ENCODE measurements at regions not wholly inside any gene's neighbourhood (a gene's known extent, or its start where the extent isn't known, plus 50 kb on each side); places are given as distances from the start of the nearest gene placed in this dataset.

- no peak for ATAC-seq (replicated peaks)
Measured at GRCh38 chr1:229022595-229023333, 248.1 kb upstream of the RAB4A start.

GRCh38 chr1:229023651-229024300, 247.1 kb upstream of the RAB4A start:
- no peaks in the 10 kb centered on the region for H3K9me3 Mint-ChIP-seq
- ATAC-seq (replicated peaks): no peak
- H3K27me3 Mint-ChIP-seq: no peaks in the 10 kb centered on the region
- DNase-seq: no peak
- no peak overlapping the region for H3K4me3 Mint-ChIP-seq
- no peak overlapping the region for H3K27ac Mint-ChIP-seq
- no peaks in the 10 kb centered on the region for H3K36me3 Mint-ChIP-seq (ENCODE audit: insufficient read depth)
- H3K4me1 Mint-ChIP-seq (ENCODE audit: low read depth in 2 of 2): peaks cover 11 to 15% of the 10 kb centered on the region in 2 donors

More at GRCh38 chr1:229022595-229023333, 248.1 kb upstream of the RAB4A start:
- Mint-ChIP-seq H3K9me3 (no peaks in the 10 kb centered on the region), H3K4me3 (no peak overlapping the region), H3K27me3 (no peaks in the 10 kb centered on the region), H3K27ac (no peak overlapping the region), H3K4me1 (ENCODE audit: low read depth in 2 of 2) (peaks cover 10 to 13% of the 10 kb centered on the region in 2 donors), H3K36me3 (ENCODE audit: insufficient read depth) (no peaks in the 10 kb centered on the region)
- DNase-seq: no peak

DNA sequence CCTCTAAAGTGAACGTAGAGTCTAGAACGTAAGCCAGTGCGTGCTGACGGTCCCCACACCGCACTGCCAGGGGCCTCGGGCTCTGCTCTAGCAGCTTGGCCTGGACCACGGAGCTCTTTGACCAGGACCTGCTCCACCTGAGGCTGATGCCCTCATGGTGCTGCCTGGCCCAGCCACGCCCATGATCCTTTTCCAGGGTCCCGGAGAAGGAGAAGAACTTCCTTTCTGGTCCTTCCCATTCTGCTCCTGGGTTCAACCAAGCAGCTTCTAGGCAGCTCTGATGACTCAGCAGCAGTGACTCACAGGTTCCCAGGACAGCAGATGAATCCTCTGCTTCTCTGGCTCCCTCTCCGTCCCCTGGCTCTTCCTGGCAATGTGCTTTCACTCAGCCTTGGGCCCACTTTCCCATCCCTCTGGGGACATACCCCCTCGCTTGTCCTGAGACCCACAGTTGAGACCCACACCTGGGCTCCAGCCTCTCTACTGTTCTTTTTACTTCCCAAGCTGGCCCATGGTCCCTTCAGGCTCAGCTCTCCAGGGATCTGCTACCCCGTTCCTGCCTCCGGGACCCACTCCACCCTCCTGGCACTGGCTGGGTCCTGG, 246.3 kb upstream of the RAB4A start:
- DNase-seq (no peak), ATAC-seq (replicated peaks) (no peak)
- H3K4me1 Mint-ChIP-seq (ENCODE audit: low read depth in 2 of 2): peaks cover 11 to 15% of the 10 kb centered on the region in 2 donors
- H3K36me3 Mint-ChIP-seq (ENCODE audit: insufficient read depth): no peaks in the 10 kb centered on the region
- H3K27ac Mint-ChIP-seq: no peak overlapping the region
- no peaks in the 10 kb centered on the region for H3K9me3 Mint-ChIP-seq
- no peaks in the 10 kb centered on the region for H3K27me3 Mint-ChIP-seq
- no peak overlapping the region for H3K4me3 Mint-ChIP-seq

DNA sequence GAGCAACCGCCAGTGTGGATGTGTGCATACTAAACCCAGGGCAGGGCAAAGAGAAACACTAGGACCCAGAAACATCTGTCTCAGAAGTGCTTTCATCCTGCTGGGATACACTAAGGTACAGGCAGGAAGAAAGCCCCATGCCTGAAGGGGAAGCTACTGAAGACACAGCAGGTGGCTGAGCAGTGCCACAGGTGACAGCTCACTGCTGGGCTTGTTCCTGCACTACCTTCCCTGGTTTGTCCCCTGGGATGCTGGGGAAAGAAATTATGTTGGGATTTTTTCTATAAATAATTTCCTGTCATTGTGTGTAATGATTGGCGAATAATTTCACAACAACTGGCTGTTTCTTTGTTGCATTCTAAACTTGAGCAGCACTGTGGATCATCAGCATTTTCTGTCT, 245.3 kb upstream of the RAB4A start:
- no peak overlapping the region for H3K27ac Mint-ChIP-seq
- no peak overlapping the region for H3K4me3 Mint-ChIP-seq
- no peaks in the 10 kb centered on the region for H3K27me3 Mint-ChIP-seq
- no peaks in the 10 kb centered on the region for H3K9me3 Mint-ChIP-seq
- DNase-seq (no peak), ATAC-seq (replicated peaks) (no peak)
- no peaks in the 10 kb centered on the region for H3K36me3 Mint-ChIP-seq (ENCODE audit: insufficient read depth)
- H3K4me1 Mint-ChIP-seq (ENCODE audit: low read depth in 2 of 2): peaks cover 11 to 15% of the 10 kb centered on the region in 2 donors

DNA sequence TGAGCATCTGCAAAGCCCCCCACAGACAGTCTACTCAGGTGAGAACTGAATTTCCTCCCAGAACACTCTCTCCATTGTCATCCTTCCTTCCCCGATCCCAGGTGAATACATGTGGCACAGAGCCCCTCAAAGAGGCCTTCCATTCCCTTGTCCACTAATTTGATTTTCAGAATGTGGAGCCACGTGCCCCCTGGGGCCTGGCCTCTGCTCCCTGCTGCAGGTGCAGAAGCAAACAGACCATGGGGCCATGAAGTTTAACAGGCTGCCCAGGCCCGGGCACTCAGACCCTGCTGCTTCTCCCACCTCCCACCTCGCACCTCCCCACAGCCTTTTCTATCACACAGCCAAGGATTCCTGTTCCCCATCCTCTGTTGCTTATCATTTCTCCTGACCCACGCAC, 243.8 kb upstream of the RAB4A start:
- no peaks in the 10 kb centered on the region for H3K27me3 Mint-ChIP-seq
- peaks cover 18 to 20% of the 10 kb centered on the region in 2 donors for H3K4me1 Mint-ChIP-seq (ENCODE audit: low read depth in 2 of 2)
- ATAC-seq (replicated peaks) (no peak), DNase-seq (no peak)
- no peaks in the 10 kb centered on the region for H3K36me3 Mint-ChIP-seq (ENCODE audit: insufficient read depth)
- peak overlapping the region; percentile 94 to 97 for H3K27ac Mint-ChIP-seq
- H3K9me3 Mint-ChIP-seq: no peaks in the 10 kb centered on the region
- H3K4me3 Mint-ChIP-seq: peak overlapping the region; percentile 76 to 80

- Mint-ChIP-seq H3K9me3 (no peaks in the 10 kb centered on the region), H3K27me3 (no peaks in the 10 kb centered on the region), H3K27ac (peak overlapping the region; percentile 94 to 97), H3K4me3 (peak overlapping the region; percentile 76 to 80), H3K36me3 (ENCODE audit: insufficient read depth) (no peaks in the 10 kb centered on the region), H3K4me1 (ENCODE audit: low read depth in 2 of 2) (peaks cover 24 to 25% of the 10 kb centered on the region in 2 donors)
- DNase-seq: peak in 2 of 3 experiments; percentile 13 to 20
- peak; percentile 83 for ATAC-seq (replicated peaks)
Measured at GRCh38 chr1:229027622-229028182, 243.2 kb upstream of the RAB4A start.

- Mint-ChIP-seq H3K9me3 (no peaks in the 10 kb centered on the region), H3K4me3 (no peak overlapping the region), H3K36me3 (ENCODE audit: insufficient read depth) (no peaks in the 10 kb centered on the region), H3K4me1 (ENCODE audit: low read depth in 2 of 2) (peaks cover 32 to 33% of the 10 kb centered on the region in 2 donors), H3K27ac (peak overlapping the region; percentile 38 to 94), H3K27me3 (no peaks in the 10 kb centered on the region)
- ATAC-seq (replicated peaks) (no peak), DNase-seq (no peak)
Measured at GRCh38 chr1:229028544-229028943, 242.4 kb upstream of the RAB4A start.

GRCh38 chr1:229028987-229029878, 241.7 kb upstream of the RAB4A start:
- no peaks in the 10 kb centered on the region for H3K36me3 Mint-ChIP-seq (ENCODE audit: insufficient read depth)
- H3K27ac Mint-ChIP-seq: peak overlapping the region; percentile 38 to 71
- peaks cover 38 to 40% of the 10 kb centered on the region in 2 donors for H3K4me1 Mint-ChIP-seq (ENCODE audit: low read depth in 2 of 2)
- no peak overlapping the region for H3K4me3 Mint-ChIP-seq
- no peaks in the 10 kb centered on the region for H3K27me3 Mint-ChIP-seq
- H3K9me3 Mint-ChIP-seq: no peaks in the 10 kb centered on the region
- no peak for ATAC-seq (replicated peaks)
- no peak for DNase-seq

GRCh38 chr1:229029879-229030235, 241.1 kb upstream of the RAB4A start:
- no peaks in the 10 kb centered on the region for H3K9me3 Mint-ChIP-seq
- H3K27me3 Mint-ChIP-seq: no peaks in the 10 kb centered on the region
- peaks cover 45 to 46% of the 10 kb centered on the region in 2 donors for H3K4me1 Mint-ChIP-seq (ENCODE audit: low read depth in 2 of 2)
- H3K4me3 Mint-ChIP-seq: no peak overlapping the region
- peak overlapping the region in 1 of 2 donors; percentile 71 for H3K27ac Mint-ChIP-seq
- ATAC-seq (replicated peaks) (no peak), DNase-seq (no peak)
- H3K36me3 Mint-ChIP-seq (ENCODE audit: insufficient read depth): no peaks in the 10 kb centered on the region

DNA sequence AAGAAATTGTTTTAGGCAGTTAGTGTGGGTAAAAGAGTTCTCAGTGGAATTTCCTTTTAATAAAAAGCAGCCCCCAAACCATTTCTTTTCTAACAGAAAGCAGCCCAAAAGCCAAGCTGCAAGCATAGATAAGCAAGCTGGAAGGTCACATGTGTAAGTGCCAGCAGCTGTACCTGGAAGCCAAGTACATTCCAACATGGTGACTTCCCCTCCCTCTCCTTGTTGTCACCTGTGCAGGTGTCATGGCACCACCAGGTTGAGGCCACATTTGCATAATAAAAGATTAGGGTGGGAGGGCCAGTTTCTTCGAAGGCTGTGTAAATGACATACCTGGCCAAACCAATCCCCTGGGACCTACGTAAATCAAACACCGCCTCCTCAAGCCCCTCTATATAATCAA, 240.3 kb upstream of the RAB4A start:
- peak overlapping the region in 1 of 2 donors; percentile 71 for H3K27ac Mint-ChIP-seq

GRCh38 chr1:229031061-229031460, 239.8 kb upstream of the RAB4A start:
- peak overlapping the region in 1 of 2 donors; percentile 71 for H3K27ac Mint-ChIP-seq

More for the DNA sequence above, 240.3 kb upstream of the RAB4A start:
- ATAC-seq (replicated peaks): no peak
- DNase-seq: no peak
- Mint-ChIP-seq H3K27me3 (no peaks in the 10 kb centered on the region), H3K9me3 (no peaks in the 10 kb centered on the region), H3K4me3 (no peak overlapping the region), H3K4me1 (ENCODE audit: low read depth in 2 of 2) (peaks cover 49 to 52% of the 10 kb centered on the region in 2 donors), H3K36me3 (ENCODE audit: insufficient read depth) (no peaks in the 10 kb centered on the region)

DNA sequence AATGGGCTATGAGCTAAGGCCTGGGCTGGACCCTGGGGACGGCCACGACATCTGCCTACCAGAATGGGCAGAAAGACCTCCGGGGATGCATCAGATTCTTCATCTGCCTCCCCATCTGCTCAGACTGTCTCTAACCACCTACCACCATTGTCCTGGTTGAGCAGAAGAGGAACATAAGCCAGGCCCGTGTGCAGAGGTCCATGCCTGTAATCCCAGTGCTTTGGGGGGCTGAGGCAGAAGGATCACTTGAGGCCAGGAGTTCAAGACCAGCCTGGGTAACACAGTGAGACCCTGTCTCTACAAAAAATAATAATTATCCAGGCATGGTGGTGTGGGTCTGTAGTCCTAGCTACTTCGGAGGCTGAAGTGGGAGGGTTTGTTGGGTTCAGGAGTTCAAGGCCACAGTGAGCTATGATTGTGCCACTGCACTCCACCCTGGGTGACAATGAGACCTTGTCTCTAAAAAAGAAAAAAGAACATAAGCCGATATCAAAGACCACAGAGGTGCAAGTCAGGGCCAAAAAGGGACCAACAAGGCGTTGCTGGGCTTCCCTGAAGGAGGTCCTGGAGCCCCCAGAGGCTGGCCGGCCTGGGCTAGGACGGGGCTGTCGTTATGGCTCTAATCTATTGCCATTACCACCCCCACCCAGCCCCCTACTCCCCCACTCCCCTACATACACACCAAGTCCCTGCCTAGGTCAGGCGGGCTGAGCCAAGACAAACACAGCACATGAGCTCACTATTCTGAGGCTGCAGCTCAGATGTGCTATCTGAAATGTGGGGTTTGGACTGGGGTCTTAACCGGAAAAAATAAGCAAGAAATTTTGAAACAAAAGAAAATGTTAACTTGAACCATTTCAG, 239.2 kb upstream of the RAB4A start:
- Mint-ChIP-seq H3K4me3 (peak overlapping the region; percentile 56 to 63), H3K36me3 (ENCODE audit: insufficient read depth) (no peaks in the 10 kb centered on the region), H3K9me3 (no peaks in the 10 kb centered on the region), H3K4me1 (ENCODE audit: low read depth in 2 of 2) (peaks cover 60 to 63% of the 10 kb centered on the region in 2 donors), H3K27ac (peak overlapping the region in 1 of 2 donors; percentile 89), H3K27me3 (no peaks in the 10 kb centered on the region)
- DNase-seq (no peak), ATAC-seq (replicated peaks) (no peak)

More at GRCh38 chr1:229031061-229031460, 239.8 kb upstream of the RAB4A start:
- ATAC-seq (replicated peaks): no peak
- no peak overlapping the region for H3K4me3 Mint-ChIP-seq
- H3K9me3 Mint-ChIP-seq: no peaks in the 10 kb centered on the region
- H3K4me1 Mint-ChIP-seq (ENCODE audit: low read depth in 2 of 2): peaks cover 54 to 57% of the 10 kb centered on the region in 2 donors
- H3K27me3 Mint-ChIP-seq: no peaks in the 10 kb centered on the region
- H3K36me3 Mint-ChIP-seq (ENCODE audit: insufficient read depth): no peaks in the 10 kb centered on the region
- no peak for DNase-seq

All from effector memory CD8-positive, alpha-beta T cell (primary cell).